GM23338 (cell line): ENCODE measurements at regions not wholly inside any gene's neighbourhood (a gene's known extent, or its start where the extent isn't known, plus 50 kb on each side); places are given as distances from the start of the nearest gene placed in this dataset.

Source experiments
- CREB1 ChIP-seq: fragments of 250-450 bp; sonication (Bioruptor Pico); IDR thresholded peaks from 2 replicates; pipeline ENCODE4 v1.5.0; 2020; ENCODE audit warnings: low read depth, mild to moderate bottlenecking, moderate library complexity
- CTCF ChIP-seq, 2 experiments: fragments of 200-600 bp in 1 of 2; sonication (generic) in 1 of 2; conservative IDR thresholded peaks; 2 replicates each; pipeline versions ENCODE4 v1.5.1 to v1.6.1; 2016 to 2017; ENCODE audit warnings: antibody characterized with exemption in 2 of 2, low read depth in 2 of 2, mild to moderate bottlenecking in 2 of 2, moderate library complexity in 1 of 2
- EZH2 ChIP-seq: fragments of 200-600 bp; sonication (generic); IDR thresholded peaks from one replicate; pipeline ENCODE4 v1.8.0; 2017; ENCODE audit warnings: antibody characterized with exemption, mild to moderate bottlenecking, low read depth; ENCODE audit not compliant: unreplicated experiment
- NANOG ChIP-seq: IDR thresholded peaks from 2 replicates; pipeline ENCODE4 v1.6.1; 2016; ENCODE audit warnings: antibody characterized with exemption, borderline replicate concordance
- POLR2AphosphoS5 ChIP-seq: IDR thresholded peaks from 2 replicates; pipeline ENCODE4 v1.6.1; 2016; ENCODE audit warnings: antibody characterized with exemption, low read depth
- REST ChIP-seq: IDR thresholded peaks from one replicate; pipeline ENCODE4 v1.6.1; 2018; ENCODE audit warnings: antibody characterized with exemption; ENCODE audit not compliant: unreplicated experiment
- ZNF114 ChIP-seq: fragments of 250-450 bp; sonication (Bioruptor Pico); IDR thresholded peaks from 2 replicates; pipeline ENCODE4 v1.5.0; 2020; ENCODE audit warnings: mild to moderate bottlenecking, moderate library complexity

DNA sequence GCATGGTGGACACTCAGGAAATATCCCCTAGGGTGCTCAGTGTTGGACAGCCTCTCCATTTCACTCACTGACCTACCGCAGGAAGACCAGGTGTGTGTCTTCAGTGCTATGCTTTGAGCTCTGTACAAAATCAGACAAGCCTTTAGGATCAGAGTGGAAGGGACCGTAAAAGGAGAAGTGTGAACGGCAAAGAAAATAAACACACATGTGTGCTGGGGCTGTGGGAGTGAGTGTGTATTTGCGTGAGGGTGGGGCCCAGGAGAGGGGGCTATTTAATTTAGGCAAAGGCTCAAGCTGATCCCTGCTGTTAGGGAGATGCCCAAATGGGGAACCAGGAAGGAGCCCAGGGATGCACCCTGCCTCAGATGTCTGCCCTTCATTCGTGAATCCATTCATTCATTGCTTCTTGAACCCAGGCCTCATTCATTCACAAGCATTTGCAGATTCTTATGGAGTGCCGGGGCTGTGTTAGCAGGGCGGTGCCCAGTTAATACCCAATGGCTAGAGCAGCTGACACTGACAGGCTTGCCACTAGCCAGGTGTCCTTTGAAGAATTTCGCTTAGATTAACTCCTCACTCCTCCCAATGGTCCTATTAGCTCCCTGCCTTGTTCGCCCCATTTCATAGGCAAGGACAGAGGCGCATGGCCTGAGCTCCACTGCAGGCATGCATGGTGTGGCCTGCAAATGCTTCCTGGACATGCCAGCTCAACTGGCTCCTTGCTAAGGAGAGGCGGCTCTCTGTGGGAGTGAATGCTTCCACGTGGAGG, 296.7 kb upstream of the FOXF1 start:
- TF ChIP-seq CTCF (conservative IDR thresholded peaks at IDR 0.05; ENCODE audit: low read depth in 2 of 2) = no peak
- no peak for TF ChIP-seq CREB1 (CRISPR knock-in tag)
- TF ChIP-seq EZH2 = no peak
- TF ChIP-seq POLR2AphosphoS5 = no peak
- TF ChIP-seq NANOG = no peak
- TF ChIP-seq REST = no peak
- no peak for TF ChIP-seq ZNF114 (CRISPR knock-in tag)
